GM23248 (cell line): ENCODE measurements at regions not wholly inside any gene's neighbourhood (a gene's known extent, or its start where the extent isn't known, plus 50 kb on each side); places are given as distances from the start of the nearest gene placed in this dataset.

ENCODE experiments used
- EZH2 ChIP-seq: fragments of 200-600 bp; sonication (generic); IDR thresholded peaks from 2 replicates; pipeline ENCODE4 v1.6.1; 2018; ENCODE audit warnings: antibody characterized with exemption, mild to moderate bottlenecking; ENCODE audit not compliant: insufficient read depth, poor library complexity, severe bottlenecking
- EZH2phosphoT487 ChIP-seq: fragments of 200-600 bp; sonication (generic); IDR thresholded peaks from 2 replicates; pipeline ENCODE4 v1.6.1; 2018; ENCODE audit warnings: antibody characterized with exemption, moderate library complexity, mild to moderate bottlenecking, low read depth; ENCODE audit not compliant: insufficient read depth

DNA sequence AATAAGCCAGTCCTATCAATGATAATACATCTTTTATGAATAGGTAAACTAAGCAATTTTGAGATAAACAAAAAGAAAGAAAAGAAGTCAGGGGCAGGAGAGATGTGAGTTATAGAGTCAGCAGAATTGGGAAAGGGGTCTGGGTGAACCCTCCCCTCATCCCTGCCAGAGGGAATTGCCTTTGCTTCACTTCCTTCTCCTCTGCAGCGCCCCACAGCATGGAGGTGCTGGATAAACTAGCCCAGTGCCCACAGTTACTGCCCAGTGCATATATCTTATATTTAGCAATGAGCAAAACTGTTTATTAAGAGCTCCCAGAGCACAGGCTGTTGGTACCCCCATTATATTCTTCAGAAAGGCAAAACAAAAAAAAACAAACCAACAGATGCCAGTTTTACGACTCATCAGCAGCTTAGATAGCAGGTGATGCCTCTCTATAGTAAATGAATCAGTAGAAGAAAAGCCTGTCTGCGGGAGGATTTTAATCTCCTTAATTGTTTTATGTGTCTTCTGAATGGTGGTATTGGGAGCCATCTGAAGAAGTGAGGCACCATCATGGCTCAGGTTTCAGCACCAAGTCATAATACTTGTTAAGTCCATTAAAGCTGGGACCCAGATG lies 419.2 kb downstream of the EPM2A start:
- TF ChIP-seq EZH2phosphoT487, result no peak
- TF ChIP-seq EZH2, result no peak
